GM12891 (cell line): ENCODE measurements at regions not wholly inside any gene's neighbourhood (a gene's known extent, or its start where the extent isn't known, plus 50 kb on each side); places are given as distances from the start of the nearest gene placed in this dataset.

Source experiments
- DNase-seq: peaks from one replicate; pipeline ENCODE4 v3.0.0; 2011; ENCODE audit warnings: low spot score; ENCODE audit not compliant: insufficient read length
- FAIRE-seq: peaks from 2 replicates; lab custom pipeline; 2011; peaks lifted over from hg19 to GRCh38; lab: Jason Lieb, UNC
- PAX5 ChIP-seq: IDR thresholded peaks from 2 replicates; pipeline ENCODE4 v1.6.1; 2011; ENCODE audit warnings: low read length, moderate library complexity, mild to moderate bottlenecking; ENCODE audit not compliant: insufficient read depth, severe bottlenecking
- POLR2A ChIP-seq: IDR thresholded peaks from 2 replicates; pipeline ENCODE4 v1.6.1; 2011; ENCODE audit warnings: low read depth, low read length, control low read depth
- POLR2AphosphoS5 ChIP-seq: IDR thresholded peaks from 2 replicates; pipeline ENCODE4 v1.6.1; 2011; ENCODE audit warnings: low read depth, low read length, control low read depth
- POU2F2 ChIP-seq: IDR thresholded peaks from 2 replicates; pipeline ENCODE4 v1.6.1; 2011; ENCODE audit warnings: low read depth, mild to moderate bottlenecking, control low read depth, low read length, moderate library complexity
- SPI1 ChIP-seq: IDR thresholded peaks from 2 replicates; pipeline ENCODE4 v1.6.1; 2011; ENCODE audit warnings: low read depth, low read length, control low read depth
- TAF1 ChIP-seq: IDR thresholded peaks from 2 replicates; pipeline ENCODE4 v1.6.1; 2011; ENCODE audit warnings: low read depth, low read length, control low read depth

DNA sequence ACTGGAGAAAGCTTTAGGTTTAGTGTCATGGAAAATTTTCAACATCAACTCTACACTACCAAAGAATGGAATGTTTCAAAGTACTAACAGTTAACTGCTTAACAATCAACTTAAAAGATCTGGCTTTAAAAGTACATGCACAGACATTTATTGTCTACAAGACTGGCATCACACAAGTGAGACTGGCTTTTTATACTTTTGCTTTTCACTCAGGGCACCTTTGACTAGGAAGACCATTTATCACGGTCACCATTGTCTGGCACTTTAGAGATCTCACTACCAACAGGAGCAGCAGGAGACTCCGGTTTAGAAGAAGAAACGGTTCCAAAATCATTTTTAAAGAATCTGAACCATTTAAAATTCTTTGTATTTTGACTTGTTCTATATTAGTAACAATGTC lies 812.3 kb downstream of the ADGRL2 start:
- DNase-seq (no peak), FAIRE-seq (no peak)
- no peak for TF ChIP-seq POU2F2
- no peak for TF ChIP-seq PAX5
- TF ChIP-seq POLR2A, result no peak
- no peak for TF ChIP-seq TAF1

DNA sequence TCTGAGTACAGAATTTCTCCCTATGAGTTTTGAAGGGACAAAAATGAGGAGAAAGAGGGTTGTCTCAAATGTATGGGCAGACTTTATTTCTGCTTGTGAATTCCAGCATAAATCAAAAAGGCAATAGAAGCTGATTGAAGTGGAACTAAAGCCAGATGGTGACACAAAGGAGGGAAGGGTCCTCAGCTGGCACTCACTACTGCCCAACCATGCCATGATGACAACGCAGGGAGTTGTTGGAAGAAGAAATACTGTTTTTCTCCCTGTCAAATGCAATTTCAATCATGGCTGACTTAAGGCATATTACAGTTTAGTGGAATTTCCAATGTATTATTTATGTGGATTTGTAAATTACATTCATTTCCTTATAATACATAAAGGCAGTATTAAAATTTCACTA lies 805.8 kb downstream of the ADGRL2 start:
- DNase-seq (no peak), FAIRE-seq (no peak)
- TF ChIP-seq POU2F2 (no peak), SPI1 (no peak), POLR2A (no peak), PAX5 (no peak), TAF1 (no peak), POLR2AphosphoS5 (no peak)

DNA sequence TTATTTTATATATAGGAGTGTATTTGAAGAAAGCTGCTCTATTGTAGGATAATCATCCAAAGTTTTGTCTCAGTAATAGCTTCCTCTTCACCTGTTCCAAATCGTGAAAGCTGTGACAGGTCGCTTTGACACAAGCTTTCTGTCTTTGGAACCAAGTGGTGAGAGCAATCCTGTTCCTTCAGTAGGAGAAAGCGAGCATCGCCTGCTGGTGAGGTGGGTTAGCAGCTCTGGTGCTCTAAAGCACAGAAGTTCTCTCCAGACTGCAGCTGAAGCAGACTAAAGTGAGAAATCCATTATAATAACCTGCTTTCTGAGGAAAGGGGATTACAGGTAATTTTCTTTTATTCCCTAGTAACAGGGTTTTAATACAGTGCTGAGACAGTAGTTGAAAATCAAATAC lies 803.8 kb downstream of the ADGRL2 start:
- no peak for DNase-seq
- TF ChIP-seq TAF1 (no peak), PAX5 (no peak), SPI1 (no peak), POU2F2 (no peak), POLR2A (no peak)
- no peak for FAIRE-seq

DNA sequence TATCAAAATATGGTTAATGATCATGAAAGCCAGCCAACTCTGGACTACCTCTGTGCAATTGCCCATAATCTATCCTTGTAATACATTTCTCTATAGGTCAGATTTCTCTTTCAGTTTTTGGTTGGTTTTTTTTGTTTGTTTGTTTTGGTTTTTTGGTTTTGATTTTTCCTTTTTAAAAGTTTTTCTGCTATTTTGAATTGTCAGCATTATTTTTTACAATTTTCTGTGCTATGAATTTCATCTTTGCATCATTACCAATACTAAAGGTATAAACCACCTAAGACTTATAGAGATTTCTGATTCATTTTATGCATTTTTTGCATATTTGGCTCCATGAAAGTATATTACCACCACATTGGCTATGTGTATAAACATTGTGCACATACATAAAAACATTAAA lies 799.6 kb downstream of the ADGRL2 start:
- FAIRE-seq (no peak), DNase-seq (no peak)
- no peak for TF ChIP-seq POLR2A

DNA sequence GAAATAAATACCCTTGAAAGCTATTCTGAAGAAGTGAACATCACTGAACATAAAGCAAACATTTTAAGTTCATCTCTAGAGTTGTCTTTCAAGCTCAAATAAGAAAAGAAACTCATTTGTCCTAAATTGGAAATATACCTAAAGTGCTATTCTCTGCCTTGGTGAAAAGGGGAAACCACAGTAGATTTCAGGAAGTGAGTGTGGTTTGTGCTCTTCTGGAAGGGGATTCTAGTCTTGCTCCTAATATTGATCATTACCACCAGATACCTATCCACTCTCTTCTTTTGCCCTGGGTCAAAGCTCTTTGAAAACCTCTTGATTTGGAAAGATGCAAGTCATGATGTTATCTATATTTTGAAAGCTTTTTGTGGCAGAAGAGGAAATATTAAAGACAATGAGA lies 798.1 kb downstream of the ADGRL2 start:
- TF ChIP-seq POLR2A, result no peak
- TF ChIP-seq PAX5, result no peak
- TF ChIP-seq POU2F2, result no peak
- TF ChIP-seq POLR2AphosphoS5, result no peak
- no peak for TF ChIP-seq TAF1
- TF ChIP-seq SPI1, result no peak
- DNase-seq, result no peak
- FAIRE-seq, result no peak

DNA sequence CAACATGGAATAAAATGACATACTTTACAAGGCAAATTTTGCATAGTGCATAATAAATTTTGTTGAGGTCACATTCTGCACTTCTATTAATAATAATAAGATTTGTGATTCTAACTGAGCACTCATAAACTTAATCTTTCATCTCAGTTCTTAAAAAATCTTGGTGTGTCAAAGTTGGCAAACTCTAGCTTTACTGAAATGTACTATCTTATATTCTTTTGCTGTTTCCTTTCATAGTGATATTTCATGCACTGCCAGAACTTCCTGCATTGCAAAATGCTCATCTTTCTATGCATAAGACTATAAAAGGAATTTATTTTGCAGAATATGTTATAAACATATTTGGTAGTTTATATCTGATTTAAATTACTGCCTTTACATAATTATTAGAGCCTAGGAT lies 797.6 kb downstream of the ADGRL2 start:
- no peak for DNase-seq
- TF ChIP-seq SPI1 (no peak), POU2F2 (no peak), POLR2A (no peak), TAF1 (no peak), POLR2AphosphoS5 (no peak), PAX5 (no peak)
- FAIRE-seq, result no peak

DNA sequence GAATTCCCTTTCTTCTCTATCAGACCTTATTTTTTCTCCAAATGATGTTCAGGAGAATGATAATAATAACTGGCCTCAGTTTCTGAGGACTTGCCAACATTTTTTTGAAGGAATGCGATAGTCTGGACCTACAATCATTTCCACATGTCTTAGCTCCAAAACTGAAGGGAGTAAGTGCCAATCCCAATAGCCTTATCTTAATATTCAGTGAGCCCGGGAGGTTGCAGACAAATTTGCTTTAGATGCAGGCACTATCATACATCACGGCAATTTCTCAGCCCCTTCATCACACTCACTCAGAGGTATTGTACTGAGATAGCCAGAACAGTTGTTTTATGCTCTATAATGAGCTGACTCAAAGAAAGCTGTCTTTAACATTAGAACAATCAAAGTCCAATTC lies 796.9 kb downstream of the ADGRL2 start:
- TF ChIP-seq SPI1, result no peak
- TF ChIP-seq POLR2AphosphoS5, result no peak
- no peak for TF ChIP-seq POU2F2
- TF ChIP-seq POLR2A, result no peak
- no peak for TF ChIP-seq PAX5
- TF ChIP-seq TAF1, result no peak
- DNase-seq (no peak), FAIRE-seq (no peak)

DNA sequence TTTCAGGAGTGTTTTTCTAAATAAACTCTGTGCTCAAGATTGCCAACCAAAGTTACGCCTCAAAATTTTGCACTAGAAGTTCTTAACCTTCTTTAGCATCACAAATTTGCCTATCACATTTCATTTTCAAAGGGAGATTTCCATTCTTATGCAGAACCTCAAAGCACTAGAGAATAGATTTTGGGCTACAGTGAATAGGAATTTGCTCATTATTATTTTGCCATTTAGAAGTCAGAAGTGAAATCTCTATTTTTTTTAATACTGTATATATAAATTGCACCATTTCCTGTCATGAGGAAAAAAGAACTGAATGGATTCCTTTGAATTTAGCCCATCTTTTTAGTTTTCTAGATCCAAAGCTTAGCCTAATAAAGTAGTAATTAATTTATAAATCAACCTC lies 796.4 kb downstream of the ADGRL2 start:
- FAIRE-seq, result no peak
- TF ChIP-seq SPI1, result no peak
- no peak for TF ChIP-seq TAF1
- no peak for TF ChIP-seq POLR2A
- TF ChIP-seq POU2F2, result no peak
- no peak for TF ChIP-seq POLR2AphosphoS5
- no peak for TF ChIP-seq PAX5
- no peak for DNase-seq

DNA sequence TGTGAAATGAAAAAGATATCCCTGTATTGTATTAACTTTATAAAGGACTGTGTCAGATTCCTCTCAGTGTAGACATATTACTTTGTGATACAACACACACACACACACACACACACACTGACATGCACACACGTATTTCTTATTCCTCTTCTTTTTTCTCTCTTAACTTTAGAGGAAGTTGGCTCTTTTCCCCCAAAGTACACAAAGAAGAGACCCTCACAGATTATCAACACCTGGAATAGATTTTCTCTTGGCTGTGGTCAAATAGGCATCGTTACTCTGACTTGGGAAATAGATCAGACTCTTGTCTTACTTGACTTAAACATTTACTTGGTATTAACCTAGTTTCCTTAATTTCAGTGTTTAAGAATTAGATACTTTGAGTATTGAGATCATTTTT lies 792.8 kb downstream of the ADGRL2 start:
- FAIRE-seq (no peak), DNase-seq (no peak)

DNA sequence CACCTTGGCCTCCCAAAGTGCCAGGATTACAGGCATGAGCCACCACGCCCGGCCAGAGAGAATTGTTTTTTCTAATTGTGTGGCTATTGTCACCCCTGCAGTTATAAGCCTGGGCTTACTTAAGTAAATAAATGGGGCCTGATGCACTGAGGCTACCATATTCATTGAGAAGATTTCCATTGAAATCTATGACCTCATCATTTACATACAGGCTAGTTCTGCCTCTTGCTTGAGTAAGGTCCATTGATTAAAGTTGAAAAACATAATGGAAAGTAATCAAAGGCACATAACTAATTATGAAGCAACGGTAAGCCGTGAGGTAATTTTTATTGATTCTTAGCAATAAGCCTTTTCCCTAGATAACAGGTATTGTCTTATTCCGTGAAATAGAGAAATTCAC lies 788.9 kb downstream of the ADGRL2 start:
- TF ChIP-seq POLR2A (no peak), POLR2AphosphoS5 (no peak), SPI1 (no peak), PAX5 (no peak), POU2F2 (no peak), TAF1 (no peak)
- FAIRE-seq (no peak), DNase-seq (no peak)

More for the DNA sequence above, 792.8 kb downstream of the ADGRL2 start:
- TF ChIP-seq PAX5, result no peak
- TF ChIP-seq POLR2A, result no peak
- no peak for TF ChIP-seq POLR2AphosphoS5

DNA sequence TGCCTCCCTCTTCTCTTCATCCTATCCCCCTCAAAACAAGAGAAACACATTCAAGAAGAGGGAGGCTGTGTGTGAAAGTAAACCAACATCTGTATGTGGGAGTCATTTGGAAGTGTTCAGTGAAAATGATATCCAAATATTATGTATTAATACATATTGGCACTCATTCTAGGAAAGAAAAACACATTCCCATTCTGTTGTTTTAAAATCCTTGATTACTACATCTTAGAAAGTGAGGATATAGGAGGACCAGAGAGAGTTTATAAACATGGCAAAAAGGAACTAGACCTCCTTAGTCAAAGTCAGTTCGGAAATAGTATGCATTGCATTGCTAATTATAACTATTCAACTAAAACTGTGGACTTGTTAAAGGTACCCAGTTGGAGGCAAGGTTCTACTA lies 786.6 kb downstream of the ADGRL2 start:
- DNase-seq, result no peak
- no peak for FAIRE-seq
- TF ChIP-seq POLR2AphosphoS5 (no peak), POU2F2 (no peak), SPI1 (no peak), PAX5 (no peak), POLR2A (no peak), TAF1 (no peak)
